ENCODE measurements at regions not wholly inside any gene's neighbourhood (a gene's known extent, or its start where the extent isn't known, plus 50 kb on each side); places are given as distances from the start of the nearest gene placed in this dataset.
A peak's percentile ranks its signal among the peaks of the same experiment; 100 is the strongest.

DNA sequence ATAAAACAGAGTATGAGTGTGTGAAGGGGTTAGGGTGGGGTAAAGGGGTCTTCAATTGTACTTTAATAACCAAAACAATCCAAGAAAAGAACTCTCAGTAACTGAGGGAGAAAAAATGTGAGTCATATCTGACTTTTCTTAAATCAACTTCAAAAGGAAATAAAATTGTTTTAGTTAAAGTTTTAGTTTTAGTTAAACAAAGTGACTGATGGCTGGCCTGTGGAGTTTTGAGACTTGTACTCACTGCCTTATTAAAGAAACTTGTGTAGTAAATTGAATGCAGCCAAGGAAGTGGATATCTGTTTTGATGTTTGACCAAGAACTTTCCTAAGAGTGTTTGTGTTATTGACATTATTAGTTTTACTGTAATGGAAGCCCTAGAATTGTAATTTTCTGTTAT lies 2032.6 kb downstream of the MAT2B start:
- DNase-seq (ENCODE audit: low read depth): peak; percentile 26

GRCh38 chr5:165559645-165560044 lies 2054.2 kb downstream of the MAT2B start:
- no peak for DNase-seq (ENCODE audit: low read depth)

DNA sequence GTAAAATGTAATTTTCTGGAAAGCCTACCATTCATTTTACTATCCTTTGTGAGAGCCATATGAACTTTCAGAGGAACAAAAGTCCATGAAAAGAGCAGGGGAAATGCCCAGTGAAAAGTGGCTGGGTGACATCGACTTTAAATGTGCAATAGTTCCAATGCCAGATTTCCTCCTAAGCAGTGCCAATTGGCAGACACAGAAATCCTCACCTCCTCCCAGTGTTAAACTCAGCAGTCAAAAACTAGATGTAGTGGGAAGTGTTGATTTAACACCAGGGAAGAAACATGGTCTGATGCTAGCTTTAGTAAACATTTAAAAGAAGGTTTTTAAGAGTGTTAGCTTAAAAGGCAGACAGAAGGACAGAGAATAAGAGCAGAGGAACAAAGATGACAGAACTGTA lies 2055.2 kb downstream of the MAT2B start:
- DNase-seq (ENCODE audit: low read depth): no peak

GRCh38 chr5:165565911-165566310 lies 2060.5 kb downstream of the MAT2B start:
- DNase-seq (ENCODE audit: low read depth): no peak

DNA sequence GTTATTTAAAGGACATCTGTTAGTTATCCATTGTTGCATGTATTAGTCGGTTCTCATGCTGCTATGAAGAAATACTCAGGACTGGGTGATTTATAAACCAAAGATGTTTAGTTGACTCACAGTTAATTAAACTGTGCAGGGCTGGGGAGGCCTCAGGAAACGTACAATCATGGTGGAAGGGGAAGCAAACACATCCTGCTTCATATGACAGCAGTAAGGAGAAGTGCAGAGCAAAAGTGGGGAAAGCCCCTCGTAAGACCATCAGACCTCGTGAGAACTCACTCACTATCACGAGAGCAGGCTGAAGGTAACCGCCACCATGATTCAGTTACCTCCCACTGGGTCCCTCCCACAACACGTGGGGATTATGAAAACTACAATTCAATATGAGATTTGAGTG lies 2064.1 kb downstream of the MAT2B start:
- no peak for DNase-seq (ENCODE audit: low read depth)

DNA sequence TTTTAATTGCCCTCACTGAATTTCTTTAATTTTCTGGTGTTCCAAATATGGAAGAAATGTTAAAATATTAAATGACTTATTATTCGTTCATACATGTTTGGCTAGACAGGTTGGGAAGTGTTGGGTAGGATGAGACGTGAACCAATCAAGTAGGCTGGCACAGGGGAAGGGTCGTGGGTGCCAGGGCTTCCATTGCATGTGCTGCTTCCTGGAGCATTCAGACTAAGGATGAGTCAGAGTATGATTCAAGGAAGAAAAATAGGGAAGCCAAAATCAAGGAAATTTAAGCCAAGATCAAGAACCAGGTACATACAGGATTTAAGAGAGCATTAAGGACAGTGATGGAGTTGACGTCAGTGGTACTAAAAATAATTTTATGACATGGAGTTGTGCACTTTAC lies 2068.0 kb downstream of the MAT2B start:
- DNase-seq (ENCODE audit: low read depth): no peak

- DNase-seq (ENCODE audit: low read depth): no peak
Measured at GRCh38 chr5:165574100-165574499, 2068.7 kb downstream of the MAT2B start.

DNA sequence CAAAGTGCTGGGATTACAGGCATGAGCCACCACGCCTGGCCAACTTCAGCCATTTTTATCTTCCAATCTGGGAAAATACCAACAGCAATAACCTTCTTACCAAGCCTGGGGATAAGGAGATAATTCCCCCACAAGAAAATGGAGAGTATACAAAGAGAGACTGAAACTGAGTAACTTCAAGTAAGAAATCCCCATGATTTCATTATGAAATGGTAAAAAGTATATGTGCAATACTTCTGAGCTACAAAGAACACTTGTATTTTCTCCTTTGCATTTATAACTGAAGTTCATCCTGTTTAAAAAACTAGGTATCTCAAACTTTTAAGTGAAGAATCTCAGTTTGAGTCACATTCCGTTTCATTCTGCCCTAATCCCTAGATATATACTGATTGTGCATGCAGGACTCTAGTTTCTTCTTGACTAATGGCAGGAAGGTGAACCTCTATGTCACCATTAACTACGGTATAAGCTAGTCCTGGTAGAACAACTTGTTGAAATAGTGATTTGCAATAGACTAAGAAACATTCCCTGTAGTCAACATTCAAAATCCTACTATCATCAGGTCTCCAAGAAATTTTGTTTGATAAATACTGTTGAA lies 2071.4 kb downstream of the MAT2B start:
- no peak for DNase-seq (ENCODE audit: low read depth)

- peak; percentile 63 for DNase-seq (ENCODE audit: low read depth)
Measured at GRCh38 chr5:165579911-165580310, 2074.5 kb downstream of the MAT2B start.

DNA sequence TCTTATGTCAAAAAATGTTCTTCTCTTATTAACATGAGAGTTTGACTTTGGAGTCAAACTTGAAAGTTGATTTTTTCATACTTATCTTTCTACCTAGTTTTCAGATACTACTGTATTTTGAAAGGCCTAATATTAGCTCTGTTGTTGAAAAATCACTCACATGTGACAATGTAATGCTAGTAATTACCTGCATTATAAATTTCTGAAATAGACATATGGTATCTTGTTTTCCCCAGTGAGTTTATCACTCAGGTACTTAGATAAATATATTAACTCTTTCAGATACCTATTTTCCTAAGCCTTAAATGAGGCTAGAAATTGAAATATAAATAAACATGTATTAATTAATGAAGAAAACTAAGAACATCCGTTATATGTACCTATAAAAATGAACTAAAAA lies 2089.3 kb downstream of the MAT2B start:
- no peak for DNase-seq (ENCODE audit: low read depth)

DNA sequence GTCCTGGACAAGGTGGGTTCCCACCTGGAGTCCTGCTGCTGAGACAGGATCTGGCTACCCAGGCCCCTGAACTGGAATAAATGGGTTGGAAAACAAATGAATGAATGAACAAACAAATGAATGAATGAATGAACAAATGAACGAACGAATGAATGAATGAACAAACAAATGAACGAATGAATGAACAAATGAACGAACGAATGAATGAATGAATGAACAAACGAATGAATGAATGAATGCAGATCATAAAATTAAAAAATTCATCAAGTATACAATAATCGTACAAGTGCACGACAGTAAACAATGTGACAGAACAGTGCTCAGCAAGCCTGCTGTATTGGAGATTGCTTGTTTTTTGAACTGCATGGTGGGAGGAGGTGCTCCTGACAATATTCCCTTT lies 2097.1 kb downstream of the MAT2B start:
- DNase-seq (ENCODE audit: low read depth): no peak

DNA sequence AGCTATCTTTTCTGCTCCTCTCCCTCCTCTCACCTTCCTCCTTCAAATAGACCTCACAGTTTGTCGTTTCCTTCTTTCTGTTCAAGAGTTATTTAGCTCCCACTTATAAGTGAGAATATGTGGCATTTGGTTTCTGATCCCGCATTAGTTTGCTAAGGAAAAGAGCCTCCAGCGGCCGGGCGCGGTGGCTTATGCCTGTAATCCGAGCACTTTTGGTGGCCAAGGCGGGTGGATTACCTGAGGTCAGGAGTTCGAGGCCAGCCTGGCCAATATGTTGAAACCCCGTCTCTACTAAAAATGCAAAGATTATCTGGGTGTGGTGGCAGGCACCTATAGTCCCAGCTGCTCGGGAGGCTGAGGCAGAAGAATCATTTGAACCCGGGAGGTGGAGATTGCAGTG lies 2101.6 kb downstream of the MAT2B start:
- DNase-seq (ENCODE audit: low read depth): no peak

DNA sequence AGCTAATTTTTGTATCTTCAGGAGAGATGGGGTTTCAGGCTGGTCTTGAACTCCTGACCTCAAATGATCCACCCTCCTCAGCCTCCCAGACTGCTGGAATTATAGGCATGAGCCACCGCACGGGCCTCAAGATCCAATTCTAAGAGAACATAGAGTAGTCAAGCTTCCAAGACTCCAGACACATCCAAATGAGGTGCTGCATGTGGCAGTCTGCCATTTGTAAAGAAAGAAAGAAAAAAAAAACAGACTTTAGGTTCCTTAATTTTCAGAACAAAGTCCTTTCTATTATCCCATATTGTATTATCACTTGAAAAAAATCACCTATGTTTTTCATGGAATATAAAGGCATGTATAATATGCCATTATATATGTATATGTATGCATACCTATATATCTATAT lies 2104.5 kb downstream of the MAT2B start:
- DNase-seq (ENCODE audit: low read depth): no peak

DNA sequence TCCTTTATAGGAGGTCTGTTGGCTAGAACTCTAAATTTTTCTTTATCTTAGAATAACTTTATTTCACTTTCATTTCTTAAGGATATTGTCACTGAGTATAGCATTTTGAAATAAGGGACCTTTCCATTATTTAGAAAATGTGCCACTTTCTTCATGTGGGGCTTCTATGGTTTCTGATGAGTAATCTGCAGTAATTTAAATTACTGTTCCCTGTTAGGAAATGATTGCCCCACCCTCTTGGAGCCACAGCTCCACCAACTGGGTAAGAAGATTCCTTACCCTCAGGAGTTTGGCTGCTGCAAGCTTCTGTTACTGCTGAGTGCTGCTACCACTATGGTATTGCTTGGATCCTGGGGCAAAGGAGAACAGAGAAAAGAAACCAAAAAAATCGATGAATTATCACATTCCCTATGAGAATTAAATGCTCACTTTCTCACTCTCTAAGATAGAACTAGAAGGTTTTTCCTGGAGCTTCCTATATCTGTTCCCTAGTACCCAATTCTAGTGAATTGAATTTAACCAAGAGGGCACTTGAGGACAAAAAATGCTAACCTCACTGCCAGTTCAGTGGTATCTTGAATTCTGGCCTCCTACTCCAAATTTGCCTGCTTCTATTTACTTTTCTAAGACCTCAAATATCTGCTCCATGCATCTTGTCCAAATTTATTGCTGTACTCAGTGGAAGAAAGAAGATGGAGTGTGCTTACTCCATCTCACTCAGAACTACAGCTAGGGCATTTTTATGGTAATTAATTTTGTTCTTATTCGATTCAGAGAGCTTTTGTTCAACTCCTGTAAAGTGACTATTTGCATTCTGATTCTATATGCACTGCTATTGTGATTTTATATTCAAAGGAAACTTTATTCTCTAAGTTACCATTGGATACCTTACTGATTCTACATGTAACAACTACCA lies 2111.3 kb downstream of the MAT2B start:
- peak; percentile 62 for DNase-seq (ENCODE audit: low read depth)

DNA sequence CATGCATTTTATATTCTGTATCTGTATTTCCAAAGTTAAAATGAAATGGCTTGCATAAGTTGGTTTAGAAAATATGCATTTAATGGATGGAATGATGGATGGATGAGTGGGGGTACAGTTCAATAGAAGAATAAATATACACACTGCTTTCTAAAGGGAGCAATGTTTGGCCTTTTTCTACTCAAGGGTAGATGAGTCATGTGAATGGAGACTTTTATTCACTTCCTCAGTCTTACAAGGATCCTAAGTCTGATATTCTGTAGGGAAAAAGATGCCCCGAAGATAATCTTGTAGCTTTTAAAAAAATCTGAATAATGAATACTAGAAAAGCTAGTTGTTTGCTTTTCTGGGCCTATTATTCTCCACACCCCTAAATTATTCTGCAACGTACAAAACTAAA lies 2112.1 kb downstream of the MAT2B start:
- DNase-seq (ENCODE audit: low read depth): peak; percentile 32

DNA sequence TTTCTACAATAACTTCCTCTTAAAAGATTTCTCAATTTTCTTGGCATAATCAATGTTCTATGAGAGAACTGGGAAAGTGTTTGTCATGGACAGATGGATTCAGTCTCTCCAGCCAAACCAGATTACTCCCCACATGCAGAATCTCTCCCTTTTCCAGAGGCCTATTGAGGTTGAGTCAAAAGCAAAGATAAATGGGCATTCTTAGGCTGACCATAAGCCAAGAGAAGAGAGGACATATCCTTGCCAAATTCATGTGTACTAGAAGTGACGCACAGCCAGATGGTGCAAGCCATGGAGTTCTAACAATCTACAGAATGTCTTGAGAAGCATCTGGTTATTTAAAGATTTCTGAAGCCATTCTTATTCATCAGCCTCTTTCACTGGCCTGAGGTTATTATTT lies 2115.0 kb downstream of the MAT2B start:
- DNase-seq (ENCODE audit: low read depth): no peak

DNA sequence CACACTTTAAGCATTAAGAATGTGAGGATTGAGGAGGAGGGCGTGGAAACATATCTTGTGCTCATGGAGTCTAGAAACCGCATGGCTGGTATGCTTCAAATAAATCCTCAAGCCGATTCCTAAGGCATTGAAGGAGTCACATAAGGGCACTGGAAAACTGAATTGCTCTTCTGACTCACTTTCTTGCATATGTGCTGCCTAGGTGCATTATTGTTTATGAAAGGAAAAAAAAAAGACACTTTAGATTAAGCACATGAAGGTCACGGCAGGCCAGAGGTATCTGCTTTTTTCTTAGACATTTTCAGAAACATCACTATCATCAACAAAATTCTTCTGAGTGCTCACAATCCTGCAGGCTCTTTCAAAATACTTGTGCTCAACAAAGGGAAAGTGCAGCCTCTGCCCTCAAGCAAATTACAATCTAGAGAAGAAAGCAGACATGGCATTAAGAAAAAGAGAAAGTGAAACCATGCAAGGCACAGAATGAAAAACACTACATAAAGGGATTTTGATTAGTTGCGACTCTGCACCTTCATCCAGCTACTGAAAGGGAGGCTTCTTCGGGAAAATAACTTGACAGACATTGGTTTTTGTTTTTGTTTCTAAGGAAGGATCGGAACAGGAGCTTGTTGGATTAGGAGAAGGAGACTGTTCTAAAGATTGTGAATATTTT lies 2117.6 kb downstream of the MAT2B start:
- peak; percentile 30 for DNase-seq (ENCODE audit: low read depth)

DNA sequence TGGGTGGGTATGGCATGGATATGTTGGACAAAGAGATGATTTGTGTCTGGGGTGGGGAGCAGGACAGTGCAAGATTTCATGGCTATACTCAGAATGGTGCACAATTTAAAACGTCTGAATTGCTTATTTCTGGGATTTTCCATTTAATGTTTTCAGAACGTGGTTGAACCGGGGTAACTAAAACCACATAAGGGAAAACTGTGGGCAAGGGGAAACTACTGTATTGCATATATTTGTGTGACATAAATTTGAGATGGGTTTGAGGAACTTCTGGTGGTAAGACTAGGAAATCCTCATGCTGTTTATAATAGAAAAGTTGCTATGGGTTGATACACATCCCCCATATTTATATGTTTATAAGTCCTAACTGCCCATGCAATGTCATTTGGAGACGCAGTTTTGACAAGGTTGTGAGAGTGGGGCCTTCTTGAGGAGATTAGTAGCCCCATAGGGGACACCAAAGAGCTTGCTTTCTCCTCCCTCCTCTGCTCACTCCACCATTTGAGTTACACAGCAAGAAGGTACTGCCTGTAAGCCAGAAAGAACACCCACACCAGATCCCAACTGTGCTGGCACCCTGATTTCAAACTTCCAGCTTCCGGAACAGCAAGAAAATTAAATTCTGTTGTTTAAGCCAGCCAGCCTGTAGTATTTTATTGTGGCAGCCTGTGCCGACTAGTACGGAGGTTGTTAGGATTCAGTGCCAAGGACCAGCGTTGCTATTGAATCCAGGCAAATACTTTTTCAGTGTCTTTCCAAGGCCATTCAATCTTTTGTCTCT lies 2118.9 kb downstream of the MAT2B start:
- DNase-seq (ENCODE audit: low read depth): no peak

DNA sequence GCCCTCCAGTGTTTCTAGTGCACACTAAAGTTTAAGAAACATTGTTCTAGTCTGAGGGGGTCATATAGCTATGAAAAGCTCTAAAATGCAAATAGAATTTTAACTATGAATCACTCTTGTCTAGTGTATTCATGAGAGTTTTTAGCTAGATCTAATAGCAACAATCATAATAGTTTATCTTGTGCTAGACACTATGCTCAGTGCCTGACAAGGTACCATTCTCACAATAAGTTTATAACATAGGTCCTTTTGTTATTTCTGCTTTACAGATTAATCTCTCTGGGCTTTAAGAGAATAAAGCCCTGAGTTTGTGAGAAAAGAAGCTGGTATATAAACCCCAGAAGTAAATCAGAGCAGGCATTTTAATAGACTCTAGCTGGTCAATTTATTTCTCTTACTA lies 2120.7 kb downstream of the MAT2B start:
- DNase-seq (ENCODE audit: low read depth): no peak

GRCh38 chr5:165627548-165628170 lies 2122.2 kb downstream of the MAT2B start:
- DNase-seq (ENCODE audit: low read depth): no peak

DNA sequence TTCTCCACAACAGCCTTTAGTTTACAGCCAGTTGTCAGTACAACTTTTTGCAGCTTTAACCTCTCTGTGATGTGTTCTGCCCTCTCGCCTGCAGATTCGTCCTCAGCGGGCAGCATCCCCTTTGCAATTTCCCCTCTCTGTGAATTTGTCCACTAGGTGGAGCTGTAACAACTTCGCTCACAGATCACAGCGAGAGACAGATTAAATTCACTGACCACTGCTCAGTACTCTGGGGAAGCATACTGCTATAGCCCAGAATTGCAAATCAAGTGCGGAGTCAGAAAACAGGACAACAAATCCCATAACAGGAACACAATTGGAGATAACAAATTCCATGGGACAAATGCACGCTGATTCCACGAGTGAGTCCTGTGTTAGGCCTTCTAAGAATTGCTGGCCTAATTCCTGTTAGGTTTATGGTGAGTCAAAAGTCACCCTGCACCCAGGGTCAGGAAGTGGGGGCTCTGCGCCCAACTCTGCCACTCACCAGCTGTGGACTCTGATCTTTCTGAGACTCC lies 2124.9 kb downstream of the MAT2B start:
- DNase-seq (ENCODE audit: low read depth): peak; percentile 69

DNA sequence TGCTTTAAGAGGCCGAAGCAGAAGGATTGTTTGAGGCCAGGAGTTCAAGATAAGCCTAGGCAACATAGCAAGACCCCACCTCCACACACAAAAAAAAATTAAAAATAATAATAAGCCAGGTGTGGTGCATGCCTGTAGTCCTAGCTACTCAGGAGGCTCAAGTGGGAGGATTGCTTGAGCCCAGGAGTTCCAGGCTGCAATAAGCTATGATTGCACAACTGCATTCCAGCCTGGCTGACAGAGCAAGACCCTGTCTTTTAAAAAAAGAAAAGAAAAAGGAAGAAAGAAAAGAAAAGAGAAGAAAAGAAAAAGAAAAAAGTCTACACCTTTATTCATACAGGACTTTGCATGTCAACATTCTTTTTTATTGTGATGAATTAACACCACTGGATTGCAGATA lies 2125.8 kb downstream of the MAT2B start:
- peak; percentile 25 for DNase-seq (ENCODE audit: low read depth)
